Fibroblast of lung (primary cell): ENCODE measurements at regions not wholly inside any gene's neighbourhood (a gene's known extent, or its start where the extent isn't known, plus 50 kb on each side); places are given as distances from the start of the nearest gene placed in this dataset.
"Not testable (repeated sequence)": the region's sequence is repeated elsewhere in the genome, so short reads cannot be mapped to it uniquely, and the experiment has no call there.

Experiments used
- DNase-seq, 2 donors: peaks; one replicate each; pipeline versions ENCODE4 v3.0.0 to v3.0.0-alpha.2; 2010; ENCODE audit warnings: low read depth in 2 of 2
- H2AFZ ChIP-seq: 2 replicates; pipeline ENCODE4 v1.5.1; 2012; ENCODE audit warnings: low read length, control low read depth, inconsistent platforms
- H3K27ac ChIP-seq: 2 replicates; pipeline ENCODE4 v1.5.1; 2011; ENCODE audit warnings: low read length, control low read depth; ENCODE audit not compliant: insufficient read depth
- H3K27me3 ChIP-seq: 2 replicates; pipeline ENCODE4 v1.5.1; 2011; ENCODE audit warnings: mild to moderate bottlenecking, low read length; ENCODE audit not compliant: control insufficient read depth, insufficient read depth
- H3K36me3 ChIP-seq: 2 replicates; pipeline ENCODE4 v1.5.1; 2011; ENCODE audit warnings: low read length; ENCODE audit not compliant: control insufficient read depth, insufficient read depth
- H3K4me1 ChIP-seq: 2 replicates; pipeline ENCODE4 v1.5.1; 2011; ENCODE audit warnings: low read length; ENCODE audit not compliant: control insufficient read depth, insufficient read depth; ENCODE audit errors: extremely low read depth
- H3K4me2 ChIP-seq: 2 replicates; pipeline ENCODE4 v1.5.1; 2011; ENCODE audit warnings: low read length, control low read depth; ENCODE audit not compliant: insufficient read depth; ENCODE audit errors: extremely low read depth
- H3K4me3 ChIP-seq, 4 experiments: fragments of 200-600 bp in 1 of 4; sonication (generic) in 1 of 4; replicated peaks in 1 of 4; 2 replicates each; pipeline ENCODE4 v1.5.1; 2011 to 2016; ENCODE audit warnings: low read length in 4 of 4, low read depth in 3 of 4, mild to moderate bottlenecking in 3 of 4, control low read depth in 2 of 4, inconsistent platforms in 1 of 4, mixed read lengths in 1 of 4; ENCODE audit not compliant: insufficient read depth in 1 of 4; ENCODE audit errors: control extremely low read depth in 1 of 4
- H3K79me2 ChIP-seq: 2 replicates; pipeline ENCODE4 v1.5.1; 2012; ENCODE audit warnings: mild to moderate bottlenecking, low read length, inconsistent platforms; ENCODE audit not compliant: control insufficient read depth, insufficient read depth
- H3K9ac ChIP-seq: 2 replicates; pipeline ENCODE4 v1.5.1; 2011; ENCODE audit warnings: mild to moderate bottlenecking, low read length, control low read depth; ENCODE audit not compliant: insufficient read depth
- H3K9me3 ChIP-seq: 2 replicates; pipeline ENCODE4 v1.5.1; 2012; ENCODE audit warnings: low read depth, low read length; ENCODE audit not compliant: control insufficient read depth, insufficient read depth
- H4K20me1 ChIP-seq: 2 replicates; pipeline ENCODE4 v1.5.1; 2011; ENCODE audit warnings: low read length; ENCODE audit not compliant: control insufficient read depth, insufficient read depth; ENCODE audit errors: extremely low read depth
- CTCF ChIP-seq, 2 donors: IDR thresholded peaks in 1 of 2; conservative IDR thresholded peaks in 1 of 2; 1 replicate in 1 of 2; 2 replicates in 1 of 2; pipeline ENCODE4 v1.5.1; 2011 to 2012; ENCODE audit warnings: low read length in 2 of 2, control low read depth in 1 of 2, inconsistent platforms in 1 of 2, low read depth in 1 of 2, mild to moderate bottlenecking in 1 of 2
- EZH2 ChIP-seq: IDR thresholded peaks from 2 replicates; pipeline ENCODE4 v1.5.1; 2012; ENCODE audit warnings: low read length, control low read depth, mild to moderate bottlenecking; ENCODE audit errors: missing control alignments

- Histone ChIP-seq H3K4me2 (no peak overlapping the region), H3K27me3 (peaks cover 2% of the 10 kb centered on the region), H4K20me1 (no peaks in the 10 kb centered on the region), H3K79me2 (no peaks in the 10 kb centered on the region), H3K9me3 (no peaks in the 10 kb centered on the region), H3K9ac (no peak overlapping the region), H2AFZ (no peak overlapping the region), H3K36me3 (no peaks in the 10 kb centered on the region), H3K4me1 (no peaks in the 10 kb centered on the region), H3K27ac (no peak overlapping the region), H3K4me3 (no peak overlapping the region)
- TF ChIP-seq CTCF (conservative IDR thresholded peaks at IDR 0.05 in 1 of 2, IDR thresholded peaks at IDR 0.05 in 1 of 2; ENCODE audit: low read depth in 1 of 2, low read length in 2 of 2) = no peak
- no peak for TF ChIP-seq EZH2
- DNase-seq = no peak
Measured at GRCh38 chr2:121849236-121849635, 93.8 kb downstream of the TSN start.

- H4K20me1 ChIP-seq, DNase-seq, H3K79me2 ChIP-seq, H3K4me1 ChIP-seq, H3K9ac ChIP-seq, H3K4me2 ChIP-seq, H2AFZ ChIP-seq, H3K27ac ChIP-seq, H3K4me3 ChIP-seq, H3K36me3 ChIP-seq, H3K9me3 ChIP-seq, H3K27me3 ChIP-seq: not testable (repeated sequence)
Measured at GRCh38 chr2:121853149-121853548, 97.7 kb downstream of the TSN start.

GRCh38 chr2:121855510-121855909 lies 100.1 kb downstream of the TSN start:
- Histone ChIP-seq H3K36me3 (no peaks in the 10 kb centered on the region), H2AFZ (no peak overlapping the region), H3K79me2 (no peaks in the 10 kb centered on the region), H3K9me3 (no peaks in the 10 kb centered on the region), H3K4me3 (no peak overlapping the region), H3K4me1 (no peaks in the 10 kb centered on the region), H3K4me2 (no peak overlapping the region), H4K20me1 (no peaks in the 10 kb centered on the region), H3K9ac (no peak overlapping the region), H3K27ac (no peak overlapping the region), H3K27me3 (peaks cover 2% of the 10 kb centered on the region)
- DNase-seq = no peak
- no peak for TF ChIP-seq EZH2
- no peak for TF ChIP-seq CTCF (conservative IDR thresholded peaks at IDR 0.05 in 1 of 2, IDR thresholded peaks at IDR 0.05 in 1 of 2; ENCODE audit: low read depth in 1 of 2, low read length in 2 of 2)
